Right atrium auricular region (tissue), 2 donors: ENCODE measurements at regions not wholly inside any gene's neighbourhood (a gene's known extent, or its start where the extent isn't known, plus 50 kb on each side); places are given as distances from the start of the nearest gene placed in this dataset.

ENCODE experiments used
- DNase-seq: peaks from one replicate; pipeline ENCODE4 v3.0.0-alpha.2; 2019; ENCODE audit warnings: low spot score
- H3K27ac ChIP-seq, 2 donors: fragments of 200-600 bp; sonication (generic); 1 replicate in 1 of 2; 2 replicates in 1 of 2; pipeline ENCODE4 v1.5.1; 2016 to 2019
- H3K27me3 ChIP-seq, 2 donors: fragments of 200-600 bp; sonication (generic); one replicate each; pipeline versions ENCODE4 v1.5.1 to v1.6.0; 2017 to 2019
- H3K36me3 ChIP-seq: fragments of 200-600 bp; sonication (generic); one replicate; pipeline ENCODE4 v1.5.1; 2016
- H3K4me1 ChIP-seq, 2 donors: fragments of 200-600 bp; sonication (generic); one replicate each; pipeline versions ENCODE4 v1.5.1 to v1.6.0; 2017 to 2019
- H3K4me3 ChIP-seq, 2 donors: fragments of 200-600 bp; sonication (generic); 1 replicate in 1 of 2; 2 replicates in 1 of 2; pipeline ENCODE4 v1.5.1; 2017 to 2019; ENCODE audit warnings: mild to moderate bottlenecking in 1 of 2, moderate library complexity in 1 of 2
- H3K9me3 ChIP-seq, 2 donors: fragments of 200-600 bp; sonication (generic); one replicate each; pipeline ENCODE4 v1.5.1; 2019
- TF ChIP-seq, protein P1 (sequence below), 2 donors: fragments of 200-600 bp; sonication (generic); IDR thresholded peaks; one replicate each; pipeline ENCODE4 v1.5.1; 2019; ENCODE audit warnings: antibody characterized with exemption in 2 of 2

DNA sequence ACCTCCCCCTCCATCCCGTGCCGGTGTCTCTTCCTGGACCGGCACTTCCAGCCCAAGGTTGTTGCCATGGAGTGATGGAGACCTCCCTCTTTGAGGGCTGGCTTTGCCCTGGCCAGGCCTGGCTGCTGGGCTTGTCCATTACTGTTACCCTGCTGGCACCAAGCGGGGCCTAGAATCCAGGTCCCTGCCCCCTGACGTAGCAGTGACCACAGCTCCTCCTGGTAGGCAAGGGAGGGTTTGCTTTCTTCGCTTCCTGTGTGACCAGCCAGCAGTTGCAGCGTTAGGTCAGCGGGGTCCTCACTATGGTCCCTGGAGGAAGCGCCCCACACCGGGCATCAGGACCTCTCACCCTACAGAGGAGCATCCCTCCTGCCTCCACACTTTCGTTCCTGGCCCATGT lies 146.7 kb upstream of the COL5A1 start:
- TF ChIP-seq, protein P1, sequence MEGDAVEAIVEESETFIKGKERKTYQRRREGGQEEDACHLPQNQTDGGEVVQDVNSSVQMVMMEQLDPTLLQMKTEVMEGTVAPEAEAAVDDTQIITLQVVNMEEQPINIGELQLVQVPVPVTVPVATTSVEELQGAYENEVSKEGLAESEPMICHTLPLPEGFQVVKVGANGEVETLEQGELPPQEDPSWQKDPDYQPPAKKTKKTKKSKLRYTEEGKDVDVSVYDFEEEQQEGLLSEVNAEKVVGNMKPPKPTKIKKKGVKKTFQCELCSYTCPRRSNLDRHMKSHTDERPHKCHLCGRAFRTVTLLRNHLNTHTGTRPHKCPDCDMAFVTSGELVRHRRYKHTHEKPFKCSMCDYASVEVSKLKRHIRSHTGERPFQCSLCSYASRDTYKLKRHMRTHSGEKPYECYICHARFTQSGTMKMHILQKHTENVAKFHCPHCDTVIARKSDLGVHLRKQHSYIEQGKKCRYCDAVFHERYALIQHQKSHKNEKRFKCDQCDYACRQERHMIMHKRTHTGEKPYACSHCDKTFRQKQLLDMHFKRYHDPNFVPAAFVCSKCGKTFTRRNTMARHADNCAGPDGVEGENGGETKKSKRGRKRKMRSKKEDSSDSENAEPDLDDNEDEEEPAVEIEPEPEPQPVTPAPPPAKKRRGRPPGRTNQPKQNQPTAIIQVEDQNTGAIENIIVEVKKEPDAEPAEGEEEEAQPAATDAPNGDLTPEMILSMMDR (IDR thresholded peaks at IDR 0.05): no peak
- DNase-seq: no peak

DNA sequence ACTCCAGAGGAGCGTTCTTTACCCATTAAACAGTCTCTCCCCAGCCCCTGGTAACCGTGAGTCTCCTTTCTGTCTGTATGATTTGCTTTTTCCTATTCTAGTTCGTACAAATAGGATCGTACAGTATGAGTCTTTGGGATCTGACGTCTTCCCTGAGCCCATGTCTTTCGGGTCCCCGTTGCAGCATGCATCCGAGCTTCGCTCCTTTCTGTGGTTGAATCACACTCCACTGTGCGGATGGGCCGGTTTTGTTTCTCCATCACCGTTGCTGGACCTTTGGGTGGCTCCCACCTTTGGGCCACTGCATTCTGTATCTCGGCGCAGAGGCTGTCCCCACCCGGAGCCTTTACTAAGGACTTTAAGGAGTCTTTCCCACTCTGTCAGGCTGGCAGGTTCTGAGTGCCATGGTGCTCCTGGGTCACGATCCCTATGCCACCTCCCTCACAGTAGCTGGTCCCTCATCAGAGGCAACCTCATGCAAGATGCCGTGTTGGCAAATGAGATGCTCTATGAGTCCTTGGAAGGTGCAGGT lies 145.7 kb upstream of the COL5A1 start:
- Histone ChIP-seq H3K4me3 (no peak overlapping the region), H3K27me3 (no peaks in the 10 kb centered on the region), H3K4me1 (peaks cover 0 to 7% of the 10 kb centered on the region in 2 donors), H3K9me3 (no peaks in the 10 kb centered on the region), H3K36me3 (no peaks in the 10 kb centered on the region), H3K27ac (no peak overlapping the region)
- DNase-seq: no peak
- TF ChIP-seq, protein P1 (IDR thresholded peaks at IDR 0.05): no peak

More for the DNA sequence above, 146.7 kb upstream of the COL5A1 start:
- Histone ChIP-seq H3K27me3 (no peaks in the 10 kb centered on the region), H3K4me3 (no peak overlapping the region), H3K27ac (no peak overlapping the region), H3K9me3 (no peaks in the 10 kb centered on the region), H3K4me1 (peaks cover 0 to 7% of the 10 kb centered on the region in 2 donors), H3K36me3 (no peaks in the 10 kb centered on the region)

DNA sequence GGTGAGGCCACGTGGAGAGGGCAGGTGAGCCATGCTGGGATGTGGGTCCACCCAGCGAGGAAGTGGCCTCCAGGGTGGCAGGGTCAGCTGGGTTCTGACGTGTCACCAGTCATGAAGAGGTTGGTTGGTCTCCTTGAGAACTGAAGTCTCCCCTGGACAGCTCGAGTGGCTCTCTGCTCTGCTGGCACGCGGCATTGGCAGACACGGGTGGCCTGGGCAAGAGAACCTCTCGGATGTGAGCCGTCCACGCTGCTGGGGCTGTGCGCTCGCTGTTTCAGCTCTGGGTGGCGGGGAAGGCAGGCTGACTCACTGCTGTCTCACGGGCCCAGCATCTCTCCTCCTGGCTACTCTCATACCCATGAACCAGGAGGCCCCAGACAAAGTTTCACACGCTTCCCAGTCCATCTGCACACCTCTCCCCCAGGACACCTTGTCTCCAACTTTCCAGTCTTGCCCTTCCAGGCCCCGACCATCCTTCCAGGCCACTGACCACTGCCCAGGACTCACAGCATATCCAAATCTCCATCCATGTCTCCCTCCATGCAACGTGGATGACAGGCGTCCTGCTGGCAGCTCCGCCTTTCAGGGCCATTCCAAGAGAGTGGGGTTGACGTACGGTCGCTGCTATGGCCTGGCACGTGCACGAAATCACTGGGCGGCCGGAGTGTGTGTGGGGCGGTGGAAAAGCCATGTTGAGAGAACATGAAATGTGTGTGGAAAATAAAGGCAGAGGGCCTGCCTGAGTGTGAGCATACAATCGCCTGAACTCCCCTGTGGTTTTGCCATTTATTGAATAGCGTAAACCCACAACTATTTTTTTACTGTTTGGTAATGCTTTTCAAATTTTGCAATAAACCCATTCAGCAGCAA lies 145.0 kb upstream of the COL5A1 start:
- Histone ChIP-seq H3K27ac (no peak overlapping the region), H3K4me3 (no peak overlapping the region), H3K36me3 (no peaks in the 10 kb centered on the region), H3K27me3 (no peaks in the 10 kb centered on the region), H3K4me1 (peaks cover 0 to 5% of the 10 kb centered on the region in 2 donors), H3K9me3 (no peaks in the 10 kb centered on the region)
- TF ChIP-seq, protein P1 (IDR thresholded peaks at IDR 0.05): no peak
- DNase-seq: no peak

DNA sequence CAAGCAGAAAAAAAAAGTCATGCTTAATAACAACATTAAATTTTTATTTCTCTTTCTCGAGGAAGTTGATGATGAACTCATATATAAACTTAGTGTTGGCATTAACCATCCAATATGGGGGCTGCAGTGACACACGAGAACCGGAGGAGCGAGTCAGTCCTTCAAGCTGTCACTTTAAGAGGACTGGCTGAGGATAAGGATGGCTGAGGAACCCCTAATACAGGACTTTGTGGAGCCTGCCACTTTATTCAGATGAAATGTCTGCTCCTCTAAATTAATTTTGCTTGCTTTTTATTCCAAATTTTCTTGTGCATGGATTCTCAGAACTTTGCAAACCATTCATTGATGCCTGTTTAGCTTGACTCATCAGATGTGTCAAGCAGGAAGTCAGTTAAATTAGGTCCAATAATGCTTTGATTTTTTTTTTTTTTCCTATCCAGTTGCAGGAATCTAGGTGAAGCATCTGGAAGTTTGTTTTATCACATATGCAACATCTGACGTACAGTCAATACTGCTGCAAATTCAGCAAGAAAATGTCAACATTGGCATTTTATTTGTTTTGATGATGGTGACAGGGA lies 144.2 kb upstream of the COL5A1 start:
- H3K27me3 ChIP-seq: no peaks in the 10 kb centered on the region
- H3K27ac ChIP-seq: no peak overlapping the region
- H3K36me3 ChIP-seq: no peaks in the 10 kb centered on the region
- no peaks in the 10 kb centered on the region for H3K9me3 ChIP-seq
- H3K4me3 ChIP-seq: no peak overlapping the region
- H3K4me1 ChIP-seq: peaks cover 0 to 5% of the 10 kb centered on the region in 2 donors
- DNase-seq: no peak
- TF ChIP-seq, protein P1 (IDR thresholded peaks at IDR 0.05): no peak

DNA sequence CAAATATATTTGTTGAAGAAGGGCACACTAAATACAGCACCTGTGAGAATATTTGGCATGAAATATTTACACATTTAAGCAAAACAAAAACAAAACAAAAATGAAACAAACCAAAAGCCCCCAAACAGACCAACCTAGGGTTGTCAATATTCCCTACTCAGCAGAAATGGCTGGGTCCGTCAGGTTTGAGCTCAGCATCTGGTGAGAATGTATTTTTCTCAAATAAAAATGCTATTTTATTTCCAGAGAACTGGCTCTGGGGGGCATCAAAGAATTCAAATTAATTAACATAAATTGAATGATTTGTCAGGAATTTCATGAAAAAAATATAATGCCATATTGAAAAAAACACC lies 142.8 kb upstream of the COL5A1 start:
- DNase-seq: no peak
- Histone ChIP-seq H3K27ac (no peak overlapping the region), H3K27me3 (no peaks in the 10 kb centered on the region), H3K36me3 (no peaks in the 10 kb centered on the region), H3K4me3 (no peak overlapping the region), H3K4me1 (peaks cover 0 to 13% of the 10 kb centered on the region in 2 donors), H3K9me3 (no peaks in the 10 kb centered on the region)
- TF ChIP-seq, protein P1 (IDR thresholded peaks at IDR 0.05): no peak
